GM12891 (cell line): ENCODE measurements at regions not wholly inside any gene's neighbourhood (a gene's known extent, or its start where the extent isn't known, plus 50 kb on each side); places are given as distances from the start of the nearest gene placed in this dataset.

ENCODE experiments used
- POLR2A ChIP-seq: IDR thresholded peaks from 2 replicates; pipeline ENCODE4 v1.6.1; 2011; ENCODE audit warnings: low read depth, low read length, control low read depth
- POLR2AphosphoS5 ChIP-seq: IDR thresholded peaks from 2 replicates; pipeline ENCODE4 v1.6.1; 2011; ENCODE audit warnings: low read depth, low read length, control low read depth
- SPI1 ChIP-seq: IDR thresholded peaks from 2 replicates; pipeline ENCODE4 v1.6.1; 2011; ENCODE audit warnings: low read depth, low read length, control low read depth
- TAF1 ChIP-seq: IDR thresholded peaks from 2 replicates; pipeline ENCODE4 v1.6.1; 2011; ENCODE audit warnings: low read depth, low read length, control low read depth

DNA sequence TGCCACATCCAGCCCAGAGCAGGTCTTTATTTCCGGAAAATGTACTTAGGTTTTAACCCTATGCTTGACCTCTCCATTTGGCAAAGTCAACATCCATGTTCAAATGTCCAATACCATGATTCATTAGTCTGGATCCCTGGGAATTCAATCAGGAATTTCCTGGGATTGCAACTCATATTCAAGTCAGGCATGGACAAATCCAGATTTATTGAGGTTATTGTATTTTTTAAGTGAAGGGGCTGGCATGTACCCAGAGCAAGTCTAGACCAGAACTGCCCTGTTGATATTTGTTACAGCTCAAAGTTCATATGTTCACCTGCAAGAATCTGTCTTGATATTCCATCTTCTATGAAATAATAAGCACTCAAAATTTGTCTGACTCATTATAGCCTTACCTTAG is 521.1 kb downstream of the ADGRL2 start:
- TF ChIP-seq POLR2AphosphoS5 (no peak), POLR2A (no peak), TAF1 (no peak), SPI1 (no peak)
